Naive B cell (primary cell): ENCODE measurements at regions not wholly inside any gene's neighbourhood (a gene's known extent, or its start where the extent isn't known, plus 50 kb on each side); places are given as distances from the start of the nearest gene placed in this dataset.

Experiments
- ATAC-seq, 2 donors: fragments of 150-1000 bp; cut with Tn5 transposase; 2 replicates each; pipeline ENCODE4 v1.10.0; 2021; ENCODE audit warnings: low read depth in 2 of 2, mild to moderate bottlenecking in 2 of 2, moderate library complexity in 2 of 2
- DNase-seq: peaks from one replicate; pipeline ENCODE4 v3.0.0; 2022
- H3K27ac Mint-ChIP-seq, 6 donors: one replicate each; pipeline ENCODE4 v1.8.0; 2020 to 2022; ENCODE audit warnings: mild to moderate bottlenecking in 6 of 6, mixed read lengths in 6 of 6, moderate library complexity in 5 of 6, inconsistent platforms in 2 of 6
- H3K27me3 Mint-ChIP-seq, 3 donors: one replicate each; pipeline ENCODE4 v1.8.0; 2021 to 2022; ENCODE audit warnings: mixed read lengths in 3 of 3, mild to moderate bottlenecking in 1 of 3
- H3K36me3 Mint-ChIP-seq, 2 donors: one replicate each; pipeline ENCODE4 v1.8.0; 2020 to 2022; ENCODE audit warnings: mixed read lengths in 2 of 2, inconsistent platforms in 1 of 2, mild to moderate bottlenecking in 1 of 2
- H3K4me1 Mint-ChIP-seq, 3 donors: one replicate each; pipeline ENCODE4 v1.8.0; 2020 to 2022; ENCODE audit warnings: mixed read lengths in 3 of 3, inconsistent platforms in 1 of 3, mild to moderate bottlenecking in 1 of 3, moderate library complexity in 1 of 3
- H3K4me3 Mint-ChIP-seq, 8 donors: one replicate each; pipeline ENCODE4 v1.8.0; 2020 to 2022; ENCODE audit warnings: mild to moderate bottlenecking in 8 of 8, mixed read lengths in 8 of 8, moderate library complexity in 8 of 8, inconsistent platforms in 2 of 8
- H3K9me3 Mint-ChIP-seq, 7 donors: one replicate each; pipeline ENCODE4 v1.8.0; 2020 to 2022; ENCODE audit warnings: mixed read lengths in 7 of 7, mild to moderate bottlenecking in 5 of 7, inconsistent platforms in 2 of 7, moderate library complexity in 1 of 7

- no peak overlapping the region for H3K4me3 Mint-ChIP-seq
- no peaks in the 10 kb centered on the region for H3K4me1 Mint-ChIP-seq
- H3K36me3 Mint-ChIP-seq: no peaks in the 10 kb centered on the region
- H3K9me3 Mint-ChIP-seq: no peaks in the 10 kb centered on the region
- no peak for ATAC-seq
- no peaks in the 10 kb centered on the region for H3K27me3 Mint-ChIP-seq
- no peak overlapping the region for H3K27ac Mint-ChIP-seq
- DNase-seq: no peak
Observed at GRCh38 chr11:81005595-81005994, 1564.8 kb upstream of the TENM4 start.

- ATAC-seq: no peak
- H3K27ac Mint-ChIP-seq: no peak overlapping the region
- H3K4me3 Mint-ChIP-seq: no peak overlapping the region
- H3K36me3 Mint-ChIP-seq: no peaks in the 10 kb centered on the region
- DNase-seq: no peak
- no peaks in the 10 kb centered on the region for H3K4me1 Mint-ChIP-seq
- H3K9me3 Mint-ChIP-seq: no peaks in the 10 kb centered on the region
- H3K27me3 Mint-ChIP-seq: no peaks in the 10 kb centered on the region
Observed at GRCh38 chr11:81004576-81004975, 1563.7 kb upstream of the TENM4 start.

- ATAC-seq: no peak
- no peak for DNase-seq
- peaks cover 0 to 5% (median 0%) of the 10 kb centered on the region in 7 donors for H3K9me3 Mint-ChIP-seq
- H3K27ac Mint-ChIP-seq: no peak overlapping the region
- no peaks in the 10 kb centered on the region for H3K27me3 Mint-ChIP-seq
- H3K36me3 Mint-ChIP-seq: no peaks in the 10 kb centered on the region
- no peak overlapping the region for H3K4me3 Mint-ChIP-seq
- H3K4me1 Mint-ChIP-seq: no peaks in the 10 kb centered on the region
Observed at GRCh38 chr11:81002374-81002773, 1561.5 kb upstream of the TENM4 start.

- Mint-ChIP-seq H3K4me1 (no peaks in the 10 kb centered on the region), H3K27me3 (no peaks in the 10 kb centered on the region), H3K27ac (no peak overlapping the region), H3K36me3 (no peaks in the 10 kb centered on the region), H3K9me3 (peaks cover 0 to 5% (median 0%) of the 10 kb centered on the region in 7 donors), H3K4me3 (no peak overlapping the region)
- DNase-seq (no peak), ATAC-seq (no peak)
Observed at GRCh38 chr11:81000735-81001134, 1559.9 kb upstream of the TENM4 start.

- Mint-ChIP-seq H3K9me3 (peaks cover 0 to 5% (median 0%) of the 10 kb centered on the region in 7 donors), H3K4me1 (no peaks in the 10 kb centered on the region), H3K27me3 (no peaks in the 10 kb centered on the region), H3K4me3 (no peak overlapping the region), H3K36me3 (no peaks in the 10 kb centered on the region), H3K27ac (no peak overlapping the region)
- ATAC-seq: no peak
- DNase-seq: no peak
Observed at GRCh38 chr11:81000334-81000733, 1559.5 kb upstream of the TENM4 start.

- Mint-ChIP-seq H3K9me3 (peaks cover 0 to 7% (median 0%) of the 10 kb centered on the region in 7 donors), H3K4me1 (no peaks in the 10 kb centered on the region), H3K27me3 (no peaks in the 10 kb centered on the region), H3K4me3 (no peak overlapping the region), H3K36me3 (no peaks in the 10 kb centered on the region), H3K27ac (no peak overlapping the region)
- ATAC-seq: no peak
- no peak for DNase-seq
Observed at GRCh38 chr11:80995523-80995922, 1554.7 kb upstream of the TENM4 start.

GRCh38 chr11:80993536-80993935 is 1552.7 kb upstream of the TENM4 start:
- Mint-ChIP-seq H3K4me1 (no peaks in the 10 kb centered on the region), H3K36me3 (no peaks in the 10 kb centered on the region), H3K4me3 (no peak overlapping the region), H3K27ac (no peak overlapping the region), H3K9me3 (peaks cover 0 to 9% (median 2%) of the 10 kb centered on the region in 7 donors), H3K27me3 (no peaks in the 10 kb centered on the region)
- DNase-seq (no peak), ATAC-seq (no peak)

GRCh38 chr11:80990885-80991284 is 1550.1 kb upstream of the TENM4 start:
- H3K27me3 Mint-ChIP-seq: no peaks in the 10 kb centered on the region
- ATAC-seq: no peak
- no peak for DNase-seq
- no peaks in the 10 kb centered on the region for H3K36me3 Mint-ChIP-seq
- H3K27ac Mint-ChIP-seq: no peak overlapping the region
- no peak overlapping the region for H3K4me3 Mint-ChIP-seq
- peaks cover 0 to 9% (median 0%) of the 10 kb centered on the region in 7 donors for H3K9me3 Mint-ChIP-seq
- no peaks in the 10 kb centered on the region for H3K4me1 Mint-ChIP-seq

GRCh38 chr11:80987171-80987570 is 1546.3 kb upstream of the TENM4 start:
- H3K27ac Mint-ChIP-seq: no peak overlapping the region
- DNase-seq: no peak
- no peak overlapping the region for H3K4me3 Mint-ChIP-seq
- H3K9me3 Mint-ChIP-seq: peaks cover 0 to 9% (median 3%) of the 10 kb centered on the region in 7 donors
- H3K36me3 Mint-ChIP-seq: no peaks in the 10 kb centered on the region
- no peaks in the 10 kb centered on the region for H3K4me1 Mint-ChIP-seq
- no peak for ATAC-seq
- H3K27me3 Mint-ChIP-seq: no peaks in the 10 kb centered on the region

GRCh38 chr11:80986421-80987074 is 1545.7 kb upstream of the TENM4 start:
- ATAC-seq (no peak), DNase-seq (no peak)
- H3K4me3 Mint-ChIP-seq: no peak overlapping the region
- no peaks in the 10 kb centered on the region for H3K36me3 Mint-ChIP-seq
- H3K27ac Mint-ChIP-seq: no peak overlapping the region
- no peaks in the 10 kb centered on the region for H3K27me3 Mint-ChIP-seq
- H3K4me1 Mint-ChIP-seq: no peaks in the 10 kb centered on the region
- H3K9me3 Mint-ChIP-seq: peaks cover 0 to 9% (median 3%) of the 10 kb centered on the region in 7 donors

- no peak for DNase-seq
- Mint-ChIP-seq H3K4me1 (no peaks in the 10 kb centered on the region), H3K36me3 (no peaks in the 10 kb centered on the region), H3K9me3 (peaks cover 0 to 3% (median 0%) of the 10 kb centered on the region in 7 donors), H3K27me3 (no peaks in the 10 kb centered on the region), H3K4me3 (no peak overlapping the region), H3K27ac (no peak overlapping the region)
- ATAC-seq: no peak
Observed at GRCh38 chr11:80980227-80980626, 1539.4 kb upstream of the TENM4 start.

- ATAC-seq (no peak), DNase-seq (no peak)
- Mint-ChIP-seq H3K36me3 (no peaks in the 10 kb centered on the region), H3K27ac (no peak overlapping the region), H3K4me3 (peak overlapping the region in 1 of 8 donors; percentile 13), H3K4me1 (no peaks in the 10 kb centered on the region), H3K9me3 (peaks cover 0 to 3% (median 0%) of the 10 kb centered on the region in 7 donors), H3K27me3 (no peaks in the 10 kb centered on the region)
Observed at GRCh38 chr11:80973786-80974185, 1533.0 kb upstream of the TENM4 start.

GRCh38 chr11:80970037-80970436 is 1529.2 kb upstream of the TENM4 start:
- H3K36me3 Mint-ChIP-seq: no peaks in the 10 kb centered on the region
- peaks cover 0 to 2% (median 2%) of the 10 kb centered on the region in 7 donors for H3K9me3 Mint-ChIP-seq
- H3K4me1 Mint-ChIP-seq: no peaks in the 10 kb centered on the region
- H3K27ac Mint-ChIP-seq: no peak overlapping the region
- no peak overlapping the region for H3K4me3 Mint-ChIP-seq
- H3K27me3 Mint-ChIP-seq: no peaks in the 10 kb centered on the region
- DNase-seq: no peak
- no peak for ATAC-seq

GRCh38 chr11:80967649-80968048 is 1526.8 kb upstream of the TENM4 start:
- Mint-ChIP-seq H3K4me3 (no peak overlapping the region), H3K27me3 (no peaks in the 10 kb centered on the region), H3K4me1 (no peaks in the 10 kb centered on the region), H3K9me3 (peaks cover 0 to 11% (median 4%) of the 10 kb centered on the region in 7 donors), H3K36me3 (no peaks in the 10 kb centered on the region), H3K27ac (no peak overlapping the region)
- DNase-seq (no peak), ATAC-seq (no peak)
